ENCODE measurements at regions not wholly inside any gene's neighbourhood (a gene's known extent, or its start where the extent isn't known, plus 50 kb on each side); places are given as distances from the start of the nearest gene placed in this dataset.

DNA sequence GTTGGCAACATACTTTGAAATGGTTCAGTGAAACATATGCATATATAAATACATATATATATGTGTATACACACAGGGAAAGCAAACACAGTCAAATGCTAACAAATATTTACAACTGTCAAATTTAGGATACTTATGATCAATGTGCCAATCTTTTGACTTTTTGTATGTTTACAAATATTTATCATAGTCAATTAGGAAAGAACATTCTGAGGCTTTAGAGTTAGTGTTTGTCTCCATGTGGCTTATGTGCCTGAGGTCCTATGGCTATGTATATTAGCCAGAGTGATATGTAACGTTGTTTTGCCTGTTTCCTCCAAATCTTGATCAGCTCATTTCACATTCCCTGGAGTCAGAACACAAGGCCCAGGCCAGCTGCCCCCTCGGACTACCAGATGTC lies 126.5 kb upstream of the MAN1A1 start:
- no peak for DNase-seq

DNA sequence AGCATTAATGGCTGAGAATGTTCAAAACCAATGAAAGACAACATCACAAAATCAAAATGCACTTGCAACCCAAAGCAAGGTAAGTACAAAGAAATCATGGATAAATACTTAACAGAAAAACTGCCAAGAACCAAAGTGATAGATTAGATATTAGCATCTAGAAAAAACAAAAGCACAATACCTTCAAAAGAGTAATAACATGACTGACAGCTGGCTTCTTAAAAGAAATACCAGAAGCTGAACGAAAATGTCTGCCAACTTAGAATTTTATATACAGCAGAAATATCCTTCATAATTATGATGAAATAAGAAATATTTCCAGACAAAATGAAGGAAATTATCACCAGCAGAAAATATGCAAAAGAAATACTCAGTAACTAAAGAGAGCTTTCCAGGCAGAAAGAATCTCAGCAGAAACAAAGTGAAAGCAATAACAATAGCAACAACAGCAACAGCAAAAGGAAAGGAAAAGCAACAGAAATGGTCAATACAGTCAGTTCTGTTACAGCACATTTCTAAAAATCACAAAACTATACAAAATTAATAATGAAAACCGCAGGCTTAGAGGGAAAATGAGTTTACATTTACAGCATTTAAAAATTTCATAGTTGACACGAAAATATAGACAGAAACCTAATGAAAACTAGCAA lies 121.5 kb upstream of the MAN1A1 start:
- DNase-seq: no peak

DNA sequence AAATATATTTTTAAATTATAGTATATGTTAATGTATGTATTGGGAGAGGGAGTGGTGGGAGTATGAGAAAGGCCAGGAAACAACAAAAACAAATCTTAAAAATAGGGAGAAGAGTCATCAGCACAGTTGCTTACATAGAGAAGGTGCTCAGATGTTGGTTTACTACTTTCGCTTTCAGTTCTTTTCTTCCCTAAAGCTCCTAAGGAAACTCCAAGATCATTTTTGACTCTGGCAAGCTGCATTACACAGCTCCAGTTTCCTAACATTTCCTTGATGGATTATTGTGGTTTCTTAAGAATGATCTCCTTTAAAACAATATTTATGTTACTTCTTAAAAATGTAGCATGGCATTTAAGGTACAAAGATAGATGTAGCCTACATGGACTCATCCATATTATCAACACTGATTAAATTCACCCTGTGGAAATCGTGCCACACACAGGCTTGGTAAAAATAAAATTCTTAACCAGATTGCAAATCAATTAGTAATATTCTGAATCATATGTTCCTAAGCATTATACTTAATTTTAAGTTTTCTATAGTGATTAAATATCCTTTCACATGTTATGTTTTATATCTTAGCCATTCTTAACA lies 118.0 kb upstream of the MAN1A1 start:
- no peak for DNase-seq

DNA sequence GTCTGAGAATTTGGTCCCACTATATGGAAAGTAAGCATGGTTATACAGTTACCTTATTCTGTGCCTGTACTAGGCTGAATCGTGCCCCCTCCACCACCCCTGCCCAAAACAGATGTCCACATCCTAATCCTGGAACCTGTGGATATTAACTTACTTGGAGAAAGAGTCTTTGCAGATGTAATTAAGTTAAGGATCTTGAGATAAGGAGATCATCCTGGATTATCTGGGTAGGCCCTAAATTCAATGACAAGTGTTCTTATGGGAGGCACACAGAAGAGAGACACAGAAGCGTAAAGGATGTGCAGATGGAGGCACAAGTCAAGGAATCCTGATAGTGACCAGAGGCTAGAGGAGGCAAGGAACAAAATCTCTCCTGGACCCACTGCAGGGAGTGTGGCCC lies 116.7 kb upstream of the MAN1A1 start:
- no peak for DNase-seq

DNA sequence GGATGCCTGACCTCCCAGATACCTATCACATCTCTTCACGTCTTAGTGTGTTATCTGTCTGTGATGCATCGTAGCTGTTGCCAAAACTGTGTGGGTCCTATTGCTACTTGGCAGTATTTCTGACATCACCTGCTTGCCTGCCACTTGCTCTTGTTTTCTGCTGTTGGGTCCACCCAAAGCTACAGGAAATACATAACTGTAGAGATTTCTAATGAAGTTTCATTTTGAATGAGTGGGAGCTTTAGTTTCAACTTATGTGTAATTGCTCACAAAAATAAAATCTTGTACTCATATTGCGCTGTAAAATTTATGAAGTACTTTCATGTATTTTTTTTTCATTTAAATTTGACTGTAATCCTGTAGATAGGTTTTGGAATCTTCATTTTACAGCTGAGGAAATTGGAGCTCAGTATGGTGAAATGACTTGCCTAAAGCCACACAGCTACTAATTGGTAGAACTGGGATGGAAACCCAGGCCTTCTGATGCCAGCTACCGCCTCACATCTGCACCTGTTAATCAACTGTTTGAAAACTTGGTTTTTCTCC lies 113.6 kb upstream of the MAN1A1 start:
- DNase-seq: no peak

DNA sequence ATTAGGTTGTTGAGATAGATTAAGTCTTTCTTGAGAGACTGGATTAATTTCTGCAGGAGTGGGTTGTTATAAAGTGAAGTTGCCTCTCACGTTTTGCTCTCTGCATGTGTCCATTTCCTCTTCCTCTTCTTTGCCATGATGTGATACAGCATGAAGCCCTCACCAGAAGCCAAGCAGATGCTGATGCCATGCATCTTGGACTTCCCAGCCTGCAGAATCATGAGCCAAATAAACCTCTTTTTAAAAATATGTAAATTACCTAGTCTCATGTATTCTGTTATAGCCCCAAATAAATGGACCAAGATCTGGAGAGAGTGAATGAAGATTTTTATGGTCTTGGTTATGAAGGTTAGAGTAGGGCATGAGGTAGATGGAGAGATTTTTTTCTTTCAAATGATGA lies 111.6 kb upstream of the MAN1A1 start:
- DNase-seq: no peak

DNA sequence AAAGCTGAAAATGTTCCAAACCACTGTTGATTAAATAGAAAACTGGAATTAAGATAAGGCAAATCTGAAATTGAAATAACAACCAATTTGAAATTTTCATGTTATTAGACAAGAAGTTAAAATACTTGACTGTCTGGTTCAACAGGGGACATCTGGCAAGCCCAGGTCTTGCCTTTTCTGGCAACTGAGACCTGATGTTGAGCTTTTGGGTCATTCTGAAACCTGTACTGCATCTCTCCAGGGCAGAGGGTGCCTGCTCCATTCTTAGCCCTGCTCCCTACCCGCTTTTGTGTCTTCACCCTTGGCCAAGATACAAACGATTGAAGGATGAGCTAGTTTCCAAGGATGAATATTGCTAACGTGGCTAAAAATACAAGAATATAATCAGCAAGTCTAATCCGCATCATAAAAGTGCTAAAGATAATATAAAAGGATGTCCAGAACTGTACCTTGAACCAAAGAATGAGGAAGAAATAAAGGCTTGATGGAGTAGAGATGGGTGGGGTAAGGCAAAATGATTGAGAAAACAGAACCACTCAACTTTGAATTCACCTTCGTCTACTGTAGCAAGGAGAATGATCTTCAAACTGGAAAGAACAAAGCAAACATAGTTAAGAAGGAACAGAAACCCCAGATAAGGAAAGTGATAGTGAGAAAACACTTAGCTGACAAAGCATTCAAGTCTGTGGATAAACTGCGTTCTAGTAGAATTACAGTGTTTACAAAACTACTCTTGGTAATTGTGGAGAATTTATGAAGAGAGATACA lies 109.8 kb upstream of the MAN1A1 start:
- DNase-seq: no peak

DNA sequence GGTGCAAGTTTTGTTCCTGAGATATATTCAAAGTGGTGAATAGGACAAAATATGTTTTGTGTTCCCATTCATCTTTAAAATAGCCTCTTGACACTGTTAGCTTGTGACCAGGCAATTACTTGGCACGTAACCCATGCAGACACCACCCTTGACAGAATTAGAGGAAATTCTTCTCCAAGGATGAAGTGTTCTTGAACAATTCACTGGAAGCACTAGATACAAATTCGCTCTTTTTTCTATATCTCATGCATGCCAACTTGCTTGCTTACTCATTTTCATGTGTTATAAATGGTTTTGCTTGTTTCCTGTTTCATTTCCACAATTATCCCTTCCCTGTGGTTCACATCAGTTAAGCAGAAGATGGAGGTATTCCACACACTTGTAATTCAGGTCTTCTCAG lies 105.2 kb upstream of the MAN1A1 start:
- no peak for DNase-seq

DNA sequence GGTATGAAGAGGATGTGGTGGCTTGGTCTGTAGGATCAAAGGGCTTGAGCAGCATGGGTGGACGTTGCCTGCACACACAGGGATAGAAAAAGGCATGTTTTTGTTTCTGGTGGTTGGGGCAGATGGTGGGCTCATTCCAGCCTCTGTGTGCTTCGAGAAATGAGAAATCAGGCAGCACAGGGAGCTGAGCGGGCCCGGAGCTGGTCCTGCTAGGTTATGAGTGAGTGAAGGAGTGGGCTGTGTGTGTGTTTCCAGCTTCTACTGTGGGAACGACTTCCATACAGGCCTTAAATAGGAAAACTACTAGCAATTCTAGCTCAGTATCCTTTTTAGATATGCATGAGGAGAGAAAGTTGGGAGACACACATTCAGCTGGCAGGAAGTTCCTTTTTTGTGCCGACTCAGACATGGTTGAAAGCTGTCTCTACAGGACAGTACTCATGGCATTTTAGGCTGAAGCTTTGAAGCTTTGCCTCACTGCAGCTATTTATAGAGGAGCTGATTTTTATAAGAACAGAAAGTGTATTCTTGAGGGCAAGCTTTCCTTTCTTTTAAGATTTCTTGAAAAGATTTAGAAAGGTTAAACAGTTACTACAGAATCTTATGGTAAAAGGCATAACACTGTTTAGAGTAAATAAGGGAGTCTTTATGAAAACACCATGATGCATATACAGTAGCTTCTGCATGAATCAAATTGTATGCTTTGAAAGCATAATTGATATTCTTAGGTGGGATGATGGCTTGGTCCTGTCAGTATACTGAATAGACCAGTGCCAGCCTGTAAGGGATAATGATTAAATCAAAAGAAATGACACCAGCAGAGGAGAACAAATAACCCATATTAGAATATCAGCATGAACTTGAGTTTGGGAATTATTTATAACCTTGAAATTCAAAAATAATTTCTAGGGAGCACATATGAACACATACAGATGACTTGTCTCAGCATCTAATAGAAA lies 104.0 kb upstream of the MAN1A1 start:
- DNase-seq: no peak

DNA sequence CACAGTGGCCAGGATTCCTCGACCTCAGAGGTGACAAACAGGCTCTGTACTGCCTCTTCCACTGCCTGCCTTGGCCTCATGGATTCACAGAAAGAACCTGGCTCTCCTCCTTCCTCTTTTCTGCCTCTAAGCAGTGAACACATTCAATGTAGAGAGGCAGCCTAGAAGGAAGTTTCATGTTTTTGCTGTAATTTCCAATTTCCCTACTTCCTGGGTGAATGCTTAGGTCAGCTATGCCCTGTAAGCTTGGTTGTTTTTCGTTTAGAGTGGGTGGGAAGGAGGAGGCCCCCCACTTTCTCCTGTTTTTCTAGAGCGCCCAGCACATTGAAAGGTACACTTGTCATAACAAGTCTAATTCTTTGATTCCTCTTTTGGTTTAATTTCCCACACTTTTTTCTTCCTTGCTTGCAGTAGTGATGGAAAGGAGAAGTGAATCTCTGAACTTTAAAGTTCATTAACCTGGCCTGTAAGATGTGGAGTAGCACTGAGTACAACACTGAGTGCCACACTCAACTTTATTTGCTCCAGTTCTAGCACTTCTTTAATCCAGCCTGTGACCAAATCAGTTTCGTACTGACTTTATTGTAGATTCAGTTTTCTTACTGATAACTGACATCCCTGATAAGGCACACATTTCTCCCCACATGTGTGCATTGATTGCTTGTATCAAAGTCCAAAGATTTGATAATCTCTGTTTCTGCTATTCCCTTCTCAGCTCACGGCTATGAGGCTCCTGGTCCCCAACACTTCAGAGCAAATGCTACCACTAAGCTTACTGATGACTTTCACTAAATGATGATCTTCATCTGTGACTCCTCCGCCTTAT lies 100.0 kb upstream of the MAN1A1 start:
- DNase-seq: no peak

DNA sequence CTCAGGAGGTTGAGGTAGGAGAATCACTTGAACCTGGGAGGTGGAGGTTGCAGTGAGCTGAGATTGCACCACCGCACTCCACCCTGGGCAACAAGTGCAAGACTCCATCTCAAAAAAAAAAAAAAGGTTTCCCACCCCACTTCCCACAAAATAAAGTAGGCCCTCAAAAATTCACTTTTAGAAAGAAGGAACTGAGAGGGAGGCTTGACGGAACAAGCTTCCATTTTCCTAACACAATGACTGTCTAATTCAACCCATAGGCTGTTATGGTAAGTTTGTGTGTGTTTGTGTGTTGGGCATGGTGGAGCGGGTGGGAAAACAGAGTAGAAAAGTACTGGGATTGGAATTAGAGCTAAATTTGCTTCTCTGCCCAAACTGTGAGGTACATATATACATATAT lies 98.4 kb upstream of the MAN1A1 start:
- no peak for DNase-seq

DNA sequence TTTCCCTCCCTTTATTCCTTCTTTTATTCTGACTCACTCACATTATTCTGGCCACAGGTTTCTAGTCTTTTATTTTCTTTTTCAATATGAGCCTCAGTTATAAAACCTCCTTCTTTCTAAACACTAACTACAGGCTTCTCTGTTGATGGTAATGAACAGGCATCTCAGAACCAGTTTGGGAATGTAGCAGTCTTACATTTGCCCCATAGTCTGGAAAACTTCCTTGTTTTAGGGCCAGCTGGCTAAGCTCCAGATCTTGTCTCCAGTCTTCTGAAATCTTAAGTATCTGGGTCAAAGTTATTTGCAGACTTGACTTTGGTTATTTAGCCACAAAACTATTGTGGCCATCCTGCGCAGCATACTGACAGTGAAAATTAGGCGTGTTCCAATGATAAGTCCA lies 97.0 kb upstream of the MAN1A1 start:
- DNase-seq: no peak

DNA sequence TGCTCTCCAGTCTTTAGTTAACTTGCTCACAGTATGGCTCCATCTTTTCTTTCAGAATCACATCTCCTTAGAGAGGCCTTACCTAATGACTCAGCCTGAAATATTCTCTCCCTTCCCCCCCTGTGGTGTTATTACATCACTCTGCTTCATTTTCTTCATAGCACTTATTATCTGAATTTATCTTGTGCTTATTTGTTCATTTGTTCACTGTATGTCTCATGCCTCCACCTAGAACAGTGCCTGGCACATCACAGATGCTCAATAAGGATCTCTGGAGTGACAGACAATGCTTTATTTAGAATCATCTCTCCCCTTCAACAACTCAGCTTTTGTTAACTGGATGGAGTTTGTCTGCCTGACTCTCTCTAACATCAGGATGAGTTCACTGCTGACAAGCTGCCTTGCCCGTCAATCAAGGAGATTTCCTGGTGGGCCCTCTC lies 96.6 kb upstream of the MAN1A1 start:
- DNase-seq: no peak

DNA sequence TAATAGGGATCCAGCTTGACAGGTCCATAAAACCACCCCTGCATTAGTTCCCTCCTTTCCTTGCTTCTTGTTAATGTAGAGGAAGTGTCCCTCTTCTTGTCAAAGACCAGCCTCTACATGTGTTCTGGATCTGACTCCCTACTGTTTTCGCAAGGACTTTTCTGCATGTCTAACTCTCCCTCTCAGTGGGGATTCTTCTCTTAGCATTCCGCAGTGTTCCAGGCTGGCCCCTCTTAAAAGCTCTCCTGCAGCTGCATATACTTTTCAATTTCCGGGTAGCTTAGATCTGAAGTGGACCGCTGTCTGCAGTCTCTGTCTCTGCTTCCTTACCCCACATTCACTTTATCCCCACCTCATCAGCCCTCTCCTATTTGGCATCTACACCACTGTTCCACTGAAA lies 96.1 kb upstream of the MAN1A1 start:
- DNase-seq: no peak

DNA sequence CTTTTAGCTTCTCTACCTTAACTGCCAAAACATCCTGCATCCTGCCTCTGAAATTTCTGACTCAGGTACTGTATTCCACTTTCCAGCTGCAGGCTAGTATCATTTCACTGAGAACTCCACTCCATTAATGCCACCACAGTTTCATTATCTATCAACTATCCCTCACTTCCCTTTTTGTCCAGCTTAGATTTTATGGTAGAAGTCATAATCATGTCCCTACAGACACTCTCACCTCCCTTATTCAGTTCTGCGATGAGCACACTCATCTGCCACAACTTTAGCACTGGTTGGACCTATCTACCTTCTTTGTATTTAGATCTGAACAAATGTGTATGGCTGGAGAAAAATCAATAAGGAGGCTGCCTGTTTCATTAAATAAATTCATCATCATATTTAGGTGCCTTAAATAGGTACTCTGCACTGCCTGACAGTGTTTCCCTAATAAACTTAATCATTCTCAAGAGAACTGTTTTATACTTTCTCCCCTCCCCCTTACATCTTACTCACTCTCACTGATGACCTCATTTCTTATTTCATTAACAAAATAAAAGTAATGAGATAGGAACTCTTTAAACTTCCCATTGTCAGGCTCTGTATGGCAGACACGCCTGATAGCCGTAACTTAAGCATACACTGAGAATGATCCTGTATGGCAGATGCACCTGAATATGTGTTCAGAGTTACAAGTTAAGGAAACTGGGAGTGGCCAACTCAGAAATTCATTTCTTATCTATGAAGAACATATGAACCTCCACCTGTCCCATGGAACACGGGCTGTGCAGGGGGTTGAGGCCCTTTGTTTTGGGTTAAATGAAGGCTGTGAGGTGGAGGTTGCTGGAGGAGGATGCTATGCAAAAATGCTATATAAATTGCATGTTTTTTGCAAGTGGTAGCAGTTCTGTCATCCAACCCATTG lies 95.3 kb upstream of the MAN1A1 start:
- DNase-seq: no peak

DNA sequence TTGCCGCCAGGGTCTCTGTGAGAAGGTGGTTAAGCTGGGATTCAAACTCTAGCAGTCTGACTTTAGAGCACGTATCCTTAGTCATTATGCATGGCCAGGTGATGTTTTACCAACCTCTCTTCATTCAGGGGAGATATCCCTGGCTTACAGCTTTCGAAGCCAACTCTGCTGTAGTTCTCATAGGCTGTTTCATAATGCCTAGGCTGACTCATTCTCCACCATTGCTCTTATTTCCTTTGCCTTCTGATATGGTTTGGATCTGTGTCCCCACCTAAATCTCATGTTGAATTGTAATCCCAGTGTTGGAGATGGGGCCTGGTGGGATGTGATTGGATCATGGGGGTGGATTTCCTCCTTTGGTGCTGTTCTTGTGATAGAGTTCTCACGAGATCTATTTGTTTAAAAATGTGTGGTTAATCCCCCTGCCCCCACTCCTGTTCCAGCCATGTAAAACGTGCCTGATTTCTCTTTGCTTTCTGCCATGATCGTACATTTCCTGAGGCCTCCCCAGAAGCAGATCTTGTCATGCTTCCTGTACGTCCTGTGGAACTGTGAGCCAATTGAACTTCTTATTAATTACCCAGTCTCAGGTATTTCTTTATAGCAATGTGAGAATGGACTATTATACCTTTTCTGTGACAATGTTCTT lies 94.6 kb upstream of the MAN1A1 start:
- DNase-seq: no peak

DNA sequence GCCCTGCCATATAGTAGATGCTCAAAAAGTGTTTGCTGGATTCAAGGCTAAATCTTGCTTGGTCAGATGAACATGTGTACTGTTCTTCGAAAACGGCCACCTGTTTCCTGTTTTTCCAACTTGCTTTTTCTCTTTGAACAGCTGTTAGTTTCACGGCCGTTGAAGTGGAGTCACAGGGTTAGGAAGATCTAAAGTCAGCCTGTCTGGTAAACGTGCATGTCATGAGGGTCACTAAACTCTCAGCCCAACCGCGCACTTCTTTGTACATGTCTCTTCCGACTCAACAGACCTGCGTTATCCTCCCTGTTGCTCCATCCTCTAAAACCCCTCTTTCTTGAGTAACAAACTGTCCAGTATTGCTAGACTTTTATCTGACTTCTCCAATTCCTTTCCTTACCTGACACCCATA lies 93.2 kb upstream of the MAN1A1 start:
- no peak for DNase-seq

DNA sequence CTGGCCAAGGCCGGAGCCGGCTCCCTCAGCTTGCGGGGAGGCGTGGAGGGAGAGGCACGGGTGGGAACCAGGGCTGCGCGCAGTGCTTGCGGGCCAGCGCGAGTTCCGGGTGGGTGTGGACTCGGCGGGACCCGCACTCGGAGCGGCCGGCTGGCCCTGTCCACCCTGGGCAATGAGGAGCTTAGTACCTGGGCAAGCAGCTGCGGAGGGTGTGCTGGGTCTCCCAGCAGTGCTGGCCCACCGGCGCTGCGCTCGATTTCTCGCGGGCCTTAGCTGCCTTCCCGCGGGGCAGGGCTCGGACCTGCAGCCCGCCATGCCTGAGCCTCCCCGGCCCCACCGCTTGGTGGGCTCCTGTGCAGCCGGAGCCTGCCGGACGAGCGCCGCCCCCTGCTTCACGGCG lies 91.4 kb upstream of the MAN1A1 start:
- no peak for DNase-seq

DNA sequence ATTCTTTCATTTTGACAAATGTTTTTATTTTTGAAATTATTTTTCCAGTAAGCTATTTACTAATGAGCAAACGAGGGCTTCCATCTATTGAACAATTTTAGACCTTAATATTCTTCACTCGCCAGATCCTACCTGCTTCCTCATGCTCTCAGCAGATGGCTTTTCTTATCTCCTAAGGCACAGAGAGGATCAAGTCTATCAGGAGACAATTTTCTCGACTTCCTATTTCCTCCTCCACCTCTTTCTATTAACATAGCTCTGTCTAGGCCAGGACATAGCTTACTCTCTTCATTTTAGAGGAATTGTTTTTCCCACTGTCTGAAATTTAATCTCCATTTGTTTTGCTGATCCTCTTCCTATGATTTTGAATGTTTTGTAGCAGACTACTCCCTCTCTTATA lies 87.0 kb upstream of the MAN1A1 start:
- DNase-seq: no peak

DNA sequence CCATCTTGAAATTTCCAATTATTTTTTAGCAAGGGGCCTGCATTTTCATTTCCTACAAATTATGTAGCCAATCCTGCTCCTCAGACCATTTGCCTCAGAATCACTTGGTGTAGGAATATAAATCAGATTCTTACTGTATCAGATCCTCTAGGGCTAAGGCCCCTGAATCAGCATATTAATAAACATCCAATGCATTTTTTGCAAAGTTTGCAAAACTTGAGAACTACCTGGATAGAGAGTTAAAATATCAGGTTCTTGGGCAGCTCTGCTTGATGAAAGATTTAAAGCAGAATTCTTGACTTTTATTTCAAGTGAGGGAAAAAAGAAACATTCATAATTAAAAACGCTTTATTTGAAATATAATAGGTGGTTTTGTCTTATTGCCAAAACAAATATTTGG lies 82.2 kb upstream of the MAN1A1 start:
- DNase-seq: no peak

Data from activated effector memory CD4-positive, alpha-beta T cell treated with anti-CD3 and anti-CD28 coated beads, Interleukin-2, amount 50 U/mL, for 16 hours (primary cell).